HG03520 (cell line): ENCODE measurements at regions not wholly inside any gene's neighbourhood (a gene's known extent, or its start where the extent isn't known, plus 50 kb on each side); places are given as distances from the start of the nearest gene placed in this dataset.
"Not testable (repeated sequence)": the region's sequence is repeated elsewhere in the genome, so short reads cannot be mapped to it uniquely, and the experiment has no call there.

Experiments
- ATAC-seq: cut with Tn5 transposase; IDR thresholded peaks from one replicate; pipeline ENCODE4 v1.9.1; 2021; ENCODE audit warnings: mild to moderate bottlenecking, moderate library complexity; ENCODE audit not compliant: unreplicated experiment

GRCh38 chr3:14252321-14253021 lies 73.9 kb downstream of the LSM3 start:
- no peak for ATAC-seq

GRCh38 chr3:14253022-14253706 lies 74.5 kb downstream of the LSM3 start:
- ATAC-seq = no peak

- no peak for ATAC-seq
Observed at GRCh38 chr3:14253707-14254382, 75.2 kb downstream of the LSM3 start.

- no peak for ATAC-seq
Observed at GRCh38 chr3:14254812-14255702, 76.4 kb downstream of the LSM3 start.

- ATAC-seq = no peak
Observed at GRCh38 chr3:14256046-14256445, 77.4 kb downstream of the LSM3 start.

- ATAC-seq = no peak
Observed at GRCh38 chr3:14256561-14257342, 78.1 kb downstream of the LSM3 start.

GRCh38 chr3:14258906-14259904 lies 80.6 kb downstream of the LSM3 start:
- no peak for ATAC-seq

GRCh38 chr3:14260463-14260862 lies 81.8 kb downstream of the LSM3 start:
- ATAC-seq = no peak

GRCh38 chr3:14261229-14261628 lies 82.6 kb downstream of the LSM3 start:
- ATAC-seq = no peak

- ATAC-seq = no peak
Observed at GRCh38 chr3:14262212-14262611, 83.6 kb downstream of the LSM3 start.

- no peak for ATAC-seq
Observed at GRCh38 chr3:14262867-14263266, 84.2 kb downstream of the LSM3 start.

- no peak for ATAC-seq
Observed at GRCh38 chr3:14263317-14264005, 84.8 kb downstream of the LSM3 start.

GRCh38 chr3:14265246-14265962 lies 86.8 kb downstream of the LSM3 start:
- ATAC-seq = no peak

GRCh38 chr3:14266361-14266760 lies 87.7 kb downstream of the LSM3 start:
- no peak for ATAC-seq

- no peak for ATAC-seq
Observed at GRCh38 chr3:14267976-14268375, 89.4 kb downstream of the LSM3 start.

GRCh38 chr3:14268897-14269296 lies 90.3 kb downstream of the LSM3 start:
- ATAC-seq = no peak

GRCh38 chr3:14272041-14272958 lies 93.7 kb downstream of the LSM3 start:
- ATAC-seq = not testable (repeated sequence)
